GM18858 (cell line): ENCODE measurements at regions not wholly inside any gene's neighbourhood (a gene's known extent, or its start where the extent isn't known, plus 50 kb on each side); places are given as distances from the start of the nearest gene placed in this dataset.
"Not testable (repeated sequence)": the region's sequence is repeated elsewhere in the genome, so short reads cannot be mapped to it uniquely, and the experiment has no call there.

Experiments used
- ATAC-seq: cut with Tn5 transposase; IDR thresholded peaks from one replicate; pipeline ENCODE4 v1.9.1; 2021; ENCODE audit not compliant: unreplicated experiment

GRCh38 chr14:30156571-30156970 is 228.9 kb upstream of the PRKD1 start:
- ATAC-seq: no peak

GRCh38 chr14:30158299-30158698 is 230.7 kb upstream of the PRKD1 start:
- no peak for ATAC-seq

GRCh38 chr14:30159374-30159773 is 231.7 kb upstream of the PRKD1 start:
- ATAC-seq: no peak

- ATAC-seq: no peak
Observed at GRCh38 chr14:30160608-30161007, 233.0 kb upstream of the PRKD1 start.

- no peak for ATAC-seq
Observed at GRCh38 chr14:30162066-30162465, 234.4 kb upstream of the PRKD1 start.

- ATAC-seq: no peak
Observed at GRCh38 chr14:30165255-30165654, 237.6 kb upstream of the PRKD1 start.

GRCh38 chr14:30177781-30178180 is 250.1 kb upstream of the PRKD1 start:
- no peak for ATAC-seq

GRCh38 chr14:30179381-30180130 is 251.9 kb upstream of the PRKD1 start:
- no peak for ATAC-seq

GRCh38 chr14:30180219-30180618 is 252.6 kb upstream of the PRKD1 start:
- no peak for ATAC-seq

GRCh38 chr14:30185832-30186231 is 258.2 kb upstream of the PRKD1 start:
- no peak for ATAC-seq

GRCh38 chr14:30191639-30192279 is 264.1 kb upstream of the PRKD1 start:
- no peak for ATAC-seq

GRCh38 chr14:30193101-30193500 is 265.5 kb upstream of the PRKD1 start:
- no peak for ATAC-seq

- no peak for ATAC-seq
Observed at GRCh38 chr14:30193845-30194501, 266.3 kb upstream of the PRKD1 start.

- ATAC-seq: no peak
Observed at GRCh38 chr14:30194741-30195148, 267.1 kb upstream of the PRKD1 start.

- ATAC-seq: no peak
Observed at GRCh38 chr14:30195941-30196340, 268.3 kb upstream of the PRKD1 start.

GRCh38 chr14:30196861-30197260 is 269.2 kb upstream of the PRKD1 start:
- no peak for ATAC-seq

- not testable (repeated sequence) for ATAC-seq
Observed at GRCh38 chr14:30198720-30199119, 271.1 kb upstream of the PRKD1 start.

- ATAC-seq: no peak
Observed at GRCh38 chr14:30204431-30204980, 276.9 kb upstream of the PRKD1 start.

- no peak for ATAC-seq
Observed at GRCh38 chr14:30209136-30209535, 281.5 kb upstream of the PRKD1 start.

- no peak for ATAC-seq
Observed at GRCh38 chr14:30210630-30211029, 283.0 kb upstream of the PRKD1 start.

GRCh38 chr14:30211326-30211725 is 283.7 kb upstream of the PRKD1 start:
- ATAC-seq: no peak

GRCh38 chr14:30214014-30214413 is 286.4 kb upstream of the PRKD1 start:
- no peak for ATAC-seq
